ENCODE measurements at regions not wholly inside any gene's neighbourhood (a gene's known extent, or its start where the extent isn't known, plus 50 kb on each side); places are given as distances from the start of the nearest gene placed in this dataset.

DNA sequence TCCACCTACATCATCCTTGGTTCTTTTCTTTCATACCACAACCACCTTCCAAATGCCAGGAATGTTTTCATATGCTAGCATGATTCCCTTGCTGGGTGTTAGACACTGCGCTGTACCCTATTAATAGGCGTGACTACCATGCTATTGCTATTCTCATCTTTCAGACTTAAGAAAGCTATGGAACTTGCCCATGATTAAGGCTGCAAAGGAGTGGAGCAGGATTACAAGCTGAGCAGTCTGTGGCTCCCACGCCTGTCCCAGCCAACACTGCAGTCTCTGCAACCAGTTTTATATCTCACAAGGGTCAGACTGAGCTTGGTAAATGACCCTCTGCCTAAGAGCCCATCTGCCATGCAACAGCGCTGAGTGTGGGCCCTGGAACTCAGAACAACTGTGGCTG is 285.7 kb upstream of the POU3F3 start:
- H3K14ac ChIP-seq (ENCODE audit: insufficient read length): no peak overlapping the region
- H3K4me2 ChIP-seq (ENCODE audit: insufficient read depth in 1 of 2, low read depth in 2 of 2, low read length in 2 of 2): no peak overlapping the region
- H4K20me1 ChIP-seq (replicated peaks in 1 of 2; ENCODE audit: control insufficient read depth in 1 of 2, insufficient read depth in 2 of 2, low read length in 2 of 2): no peaks in the 10 kb centered on the region
- H2AK5ac ChIP-seq (ENCODE audit: low read depth, low read length): no peak overlapping the region
- no peak overlapping the region for H2BK5ac ChIP-seq (ENCODE audit: low read depth, low read length)
- H2BK120ac ChIP-seq (replicated peaks; ENCODE audit: low read depth, low read length): no peak overlapping the region
- H3K79me2 ChIP-seq (ENCODE audit: control insufficient read depth in 1 of 2, insufficient read depth in 2 of 2, low read length in 2 of 2): no peaks in the 10 kb centered on the region
- no peak overlapping the region for H3K27ac ChIP-seq (ENCODE audit: low read depth, low read length)
- no peak overlapping the region for H3K4ac ChIP-seq (replicated peaks; ENCODE audit: insufficient read length, low read depth, low read length)
- WGBS, 2 experiments (ENCODE audit: extremely low coverage in 1 of 2, insufficient coverage in 1 of 2, insufficient read length in 1 of 2, insufficient replicate concordance in 2 of 2, low coverage in 1 of 2, low lambda C conversion rate in 2 of 2, missing lambda C conversion rate in 1 of 2): 92% methylated on average over 4 of the region's 4 CpGs; no CpG with 5 or more reads in 1 of the 2 experiments
- no peak overlapping the region for H3K23ac ChIP-seq (ENCODE audit: insufficient read length)
- H3K56ac ChIP-seq (replicated peaks; ENCODE audit: insufficient read length, low read depth, low read length): no peak overlapping the region
- no peaks in the 10 kb centered on the region for H3K4me1 ChIP-seq (replicated peaks in 1 of 4; ENCODE audit: control insufficient read depth in 3 of 4, insufficient read depth in 4 of 4, low read length in 3 of 4)
- no peaks in the 10 kb centered on the region for H3K23me2 ChIP-seq (ENCODE audit: low read depth, low read length)
- H2AFZ ChIP-seq (ENCODE audit: low read length): 0 out of 2 replicates have a peak overlapping the region, but pooled peaks have one; percentile 14
- FAIRE-seq (no peak), DNase-seq (ENCODE audit: low read depth in 1 of 2, low spot score in 2 of 2) (no peak)
- ChIA-PET POLR2A (ENCODE audit: partially characterized antibody) (no interaction called here), CTCF (ENCODE audit: partially characterized antibody) (interaction anchor here (0.9 to 1.4 kb wide), 3 partner anchors 31 to 257 kb away, joined by 3 to 4 read pairs (median 3); no protein-coding TSS in a partner anchor)
- no peak overlapping the region for H2BK15ac ChIP-seq (ENCODE audit: low read length)
- H3K18ac ChIP-seq (ENCODE audit: extremely low read depth, low read length): no peak overlapping the region
- no peaks in the 10 kb centered on the region for H3K27me3 ChIP-seq (replicated peaks in 1 of 4; ENCODE audit: control insufficient read depth in 3 of 4, extremely low read depth in 1 of 4, insufficient read depth in 3 of 4, low read length in 3 of 4)
- TF ChIP-seq KDM4A (IDR thresholded peaks at IDR 0.05; ENCODE audit: low read depth, low read length, severe bottlenecking): no peak
- no peak for TF ChIP-seq SIN3A (conservative IDR thresholded peaks at IDR 0.05 in 1 of 2, IDR thresholded peaks at IDR 0.05 in 1 of 2; ENCODE audit: low read depth in 1 of 2, low read length in 2 of 2)
- H4K5ac ChIP-seq (ENCODE audit: insufficient read length, low read depth, low read length): no peak overlapping the region
- H3K9me3 ChIP-seq (ENCODE audit: insufficient read depth in 2 of 2, low read depth in 1 of 2, low read length in 1 of 2): no peaks in the 10 kb centered on the region
- H3K79me1 ChIP-seq (ENCODE audit: low read depth, low read length): no peaks in the 10 kb centered on the region
- no peak overlapping the region for H3K9ac ChIP-seq (replicated peaks in 1 of 4; ENCODE audit: extremely low read depth in 1 of 4, low read depth in 3 of 4, low read length in 3 of 4)
- no peak overlapping the region for H2BK20ac ChIP-seq (ENCODE audit: low read length)
- H3K36me3 ChIP-seq (ENCODE audit: control insufficient read depth in 2 of 4, insufficient read depth in 4 of 4, low read length in 3 of 4): no peaks in the 10 kb centered on the region
- H2BK12ac ChIP-seq (ENCODE audit: low read depth, low read length): no peak overlapping the region
- no peak overlapping the region for H4K8ac ChIP-seq (ENCODE audit: extremely low read depth, insufficient read depth, low read length)
- no peak overlapping the region for H4K91ac ChIP-seq (replicated peaks; ENCODE audit: insufficient read length, low read length)
- H3K4me3 ChIP-seq (ENCODE audit: extremely low read depth in 1 of 4, insufficient read depth in 2 of 4, low read depth in 3 of 4, low read length in 4 of 4): no peak overlapping the region

All from H1 (cell line).